ENCODE measurements at regions not wholly inside any gene's neighbourhood (a gene's known extent, or its start where the extent isn't known, plus 50 kb on each side); places are given as distances from the start of the nearest gene placed in this dataset.

GRCh38 chr5:110025160-110025559 is 335.4 kb downstream of the MAN2A1 start:
- no peak for TF ChIP-seq CTCF (IDR thresholded peaks at IDR 0.05; ENCODE audit: low read length)
- no peak for TF ChIP-seq EZH2 (IDR thresholded peaks at IDR 0.05; ENCODE audit: borderline replicate concordance, low read length)

All from OCI-LY1 (cell line).